IPS-20b (cell line): ENCODE measurements at regions not wholly inside any gene's neighbourhood (a gene's known extent, or its start where the extent isn't known, plus 50 kb on each side); places are given as distances from the start of the nearest gene placed in this dataset.

Source experiments
- H3K27ac ChIP-seq: one replicate; pipeline ENCODE4 v1.5.1; 2013; ENCODE audit warnings: low read length
- H3K27me3 ChIP-seq: 2 replicates; pipeline ENCODE4 v1.6.1; 2013; ENCODE audit warnings: mild to moderate bottlenecking, low read length, inconsistent platforms; ENCODE audit not compliant: insufficient read depth
- H3K36me3 ChIP-seq: 2 replicates; pipeline ENCODE4 v1.6.1; 2013; ENCODE audit warnings: low read depth, mild to moderate bottlenecking, inconsistent platforms, low read length, moderate library complexity; ENCODE audit not compliant: insufficient read depth
- H3K4me1 ChIP-seq: 2 replicates; pipeline ENCODE4 v1.6.1; 2013; ENCODE audit warnings: mild to moderate bottlenecking, control low read depth, inconsistent platforms, low read length, moderate library complexity; ENCODE audit not compliant: insufficient read depth
- H3K4me3 ChIP-seq: 2 replicates; pipeline ENCODE4 v1.5.1; 2013; ENCODE audit warnings: mild to moderate bottlenecking, low read length, inconsistent platforms
- H3K9ac ChIP-seq: 2 replicates; pipeline ENCODE4 v1.6.1; 2013; ENCODE audit warnings: low read depth, mild to moderate bottlenecking, inconsistent platforms, low read length, moderate library complexity
- H3K9me3 ChIP-seq: 2 replicates; pipeline ENCODE4 v1.6.1; 2013; ENCODE audit warnings: mild to moderate bottlenecking, low read depth, low read length, inconsistent platforms; ENCODE audit not compliant: insufficient read depth

- Histone ChIP-seq H3K4me1 (peaks cover 10% of the 10 kb centered on the region; the same call in 1 of the 2 replicates), H3K9me3 (no peaks in the 10 kb centered on the region), H3K27me3 (no peaks in the 10 kb centered on the region), H3K4me3 (no peak overlapping the region), H3K9ac (no peak overlapping the region), H3K36me3 (no peaks in the 10 kb centered on the region), H3K27ac (no peak overlapping the region)
Measured at GRCh38 chr17:14007951-14008350, 61.4 kb upstream of the COX10 start.

- Histone ChIP-seq H3K9ac (no peak overlapping the region), H3K36me3 (no peaks in the 10 kb centered on the region), H3K27ac (no peak overlapping the region), H3K27me3 (no peaks in the 10 kb centered on the region), H3K9me3 (no peaks in the 10 kb centered on the region), H3K4me3 (no peak overlapping the region), H3K4me1 (peaks cover 10% of the 10 kb centered on the region; the same call in 1 of the 2 replicates)
Measured at GRCh38 chr17:14011036-14011692, 58.1 kb upstream of the COX10 start.

- Histone ChIP-seq H3K9ac (no peak overlapping the region), H3K4me3 (no peak overlapping the region), H3K36me3 (no peaks in the 10 kb centered on the region), H3K9me3 (no peaks in the 10 kb centered on the region), H3K4me1 (peaks cover 10% of the 10 kb centered on the region; the same call in 1 of the 2 replicates), H3K27ac (no peak overlapping the region), H3K27me3 (no peaks in the 10 kb centered on the region)
Measured at GRCh38 chr17:14011740-14012405, 57.4 kb upstream of the COX10 start.

- H3K4me1 ChIP-seq, result peaks cover 6% of the 10 kb centered on the region; the same call in 1 of the 2 replicates
- no peaks in the 10 kb centered on the region for H3K27me3 ChIP-seq
- H3K9me3 ChIP-seq, result no peaks in the 10 kb centered on the region
- H3K27ac ChIP-seq, result no peak overlapping the region
- H3K4me3 ChIP-seq, result no peak overlapping the region
- no peaks in the 10 kb centered on the region for H3K36me3 ChIP-seq
- no peak overlapping the region for H3K9ac ChIP-seq
Measured at GRCh38 chr17:14014657-14015056, 54.6 kb upstream of the COX10 start.

GRCh38 chr17:14015271-14015670, 54.0 kb upstream of the COX10 start:
- Histone ChIP-seq H3K4me1 (no peaks in the 10 kb centered on the region; the same call in 1 of the 2 replicates), H3K36me3 (no peaks in the 10 kb centered on the region), H3K4me3 (no peak overlapping the region), H3K9me3 (no peaks in the 10 kb centered on the region), H3K9ac (no peak overlapping the region), H3K27me3 (no peaks in the 10 kb centered on the region), H3K27ac (no peak overlapping the region)

- no peak overlapping the region for H3K4me3 ChIP-seq
- H3K4me1 ChIP-seq, result no peaks in the 10 kb centered on the region
- H3K36me3 ChIP-seq, result no peaks in the 10 kb centered on the region
- no peaks in the 10 kb centered on the region for H3K27me3 ChIP-seq
- no peak overlapping the region for H3K9ac ChIP-seq
- no peaks in the 10 kb centered on the region for H3K9me3 ChIP-seq
- no peak overlapping the region for H3K27ac ChIP-seq
Measured at GRCh38 chr17:14016858-14017257, 52.4 kb upstream of the COX10 start.

- Histone ChIP-seq H3K4me3 (no peak overlapping the region), H3K27ac (no peak overlapping the region), H3K9ac (no peak overlapping the region), H3K36me3 (no peaks in the 10 kb centered on the region), H3K27me3 (no peaks in the 10 kb centered on the region), H3K9me3 (no peaks in the 10 kb centered on the region), H3K4me1 (no peaks in the 10 kb centered on the region)
Measured at GRCh38 chr17:14019186-14019956, 49.9 kb upstream of the COX10 start.
